ENCODE measurements at regions not wholly inside any gene's neighbourhood (a gene's known extent, or its start where the extent isn't known, plus 50 kb on each side); places are given as distances from the start of the nearest gene placed in this dataset.

DNA sequence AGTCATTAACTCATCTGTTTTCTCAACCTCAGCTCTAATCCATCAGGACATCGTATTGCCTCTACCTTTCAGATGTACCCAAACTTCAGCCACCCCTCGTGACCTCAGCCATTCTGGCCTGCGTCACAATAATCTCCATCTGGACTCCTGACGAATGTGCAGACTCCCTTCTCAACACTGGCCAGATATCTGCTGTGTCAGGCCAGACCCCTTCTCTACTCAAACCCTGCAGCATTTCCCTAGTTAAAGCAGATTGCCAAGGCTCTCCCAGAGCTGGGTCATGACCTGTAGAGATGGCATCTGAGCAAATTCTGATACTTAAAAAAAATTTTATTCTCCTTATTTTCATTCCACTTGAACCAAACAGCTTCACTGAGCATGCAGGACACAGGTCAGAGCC lies 69.5 kb upstream of the TMEM18 start:
- TF ChIP-seq, protein P1, sequence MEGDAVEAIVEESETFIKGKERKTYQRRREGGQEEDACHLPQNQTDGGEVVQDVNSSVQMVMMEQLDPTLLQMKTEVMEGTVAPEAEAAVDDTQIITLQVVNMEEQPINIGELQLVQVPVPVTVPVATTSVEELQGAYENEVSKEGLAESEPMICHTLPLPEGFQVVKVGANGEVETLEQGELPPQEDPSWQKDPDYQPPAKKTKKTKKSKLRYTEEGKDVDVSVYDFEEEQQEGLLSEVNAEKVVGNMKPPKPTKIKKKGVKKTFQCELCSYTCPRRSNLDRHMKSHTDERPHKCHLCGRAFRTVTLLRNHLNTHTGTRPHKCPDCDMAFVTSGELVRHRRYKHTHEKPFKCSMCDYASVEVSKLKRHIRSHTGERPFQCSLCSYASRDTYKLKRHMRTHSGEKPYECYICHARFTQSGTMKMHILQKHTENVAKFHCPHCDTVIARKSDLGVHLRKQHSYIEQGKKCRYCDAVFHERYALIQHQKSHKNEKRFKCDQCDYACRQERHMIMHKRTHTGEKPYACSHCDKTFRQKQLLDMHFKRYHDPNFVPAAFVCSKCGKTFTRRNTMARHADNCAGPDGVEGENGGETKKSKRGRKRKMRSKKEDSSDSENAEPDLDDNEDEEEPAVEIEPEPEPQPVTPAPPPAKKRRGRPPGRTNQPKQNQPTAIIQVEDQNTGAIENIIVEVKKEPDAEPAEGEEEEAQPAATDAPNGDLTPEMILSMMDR (IDR thresholded peaks at IDR 0.05 in 4 of 5, conservative IDR thresholded peaks at IDR 0.05 in 1 of 5), result no peak
- TF ChIP-seq POLR2A (IDR thresholded peaks at IDR 0.05), result no peak

Data from gastrocnemius medialis (tissue), 4 donors.